Adrenal gland (tissue), 9 donors: ENCODE measurements at regions not wholly inside any gene's neighbourhood (a gene's known extent, or its start where the extent isn't known, plus 50 kb on each side); places are given as distances from the start of the nearest gene placed in this dataset.

Experiments
- DNase-seq, 7 donors: peaks; one replicate each; pipeline ENCODE4 v3.0.0-alpha.2; 2019 to 2020
- H3K27ac ChIP-seq, 5 donors: fragments of 200-600 bp; sonication (generic) in 4 of 5; 1 replicate in 3 of 5; 2 replicates in 2 of 5; pipeline versions ENCODE4 v1.5.1 to v1.8.0; 2016 to 2020; ENCODE audit warnings: mild to moderate bottlenecking in 1 of 5
- H3K27me3 ChIP-seq: fragments of 200-600 bp; 2 replicates; pipeline ENCODE4 v1.8.0; 2021
- H3K36me3 ChIP-seq, 2 donors: fragments of 200-600 bp; replicated peaks in 1 of 2; 1 replicate in 1 of 2; 2 replicates in 1 of 2; pipeline versions ENCODE4 v1.5.1 to v1.8.0; 2018 to 2022
- H3K4me1 ChIP-seq, 2 donors: fragments of 200-600 bp; replicated peaks in 1 of 2; 1 replicate in 1 of 2; 2 replicates in 1 of 2; pipeline versions ENCODE4 v1.5.1 to v1.8.0; 2018 to 2021
- H3K4me3 ChIP-seq, 4 donors: fragments of 200-600 bp; sonication (generic) in 3 of 4; one replicate each; pipeline ENCODE4 v1.5.1; 2016 to 2018
- H3K9me3 ChIP-seq, 3 donors: fragments of 200-600 bp; sonication (generic) in 1 of 3; replicated peaks in 1 of 3; 1 replicate in 2 of 3; 2 replicates in 1 of 3; pipeline versions ENCODE4 v1.5.1 to v1.8.0; 2016 to 2021
- POLR2A ChIP-seq, 2 donors: fragments of 450-650 bp; IDR thresholded peaks; one replicate each; pipeline ENCODE4 v1.6.1; 2017; ENCODE audit warnings: antibody characterized with exemption in 2 of 2, mild to moderate bottlenecking in 2 of 2, moderate library complexity in 1 of 2
- WGBS, 4 donors: extraction: QIAGEN DNeasy Blood & Tissue Kit in 2 of 4; methylation state at CpG; one replicate each; pipeline versions ENCODE4 v1.1.5 to v1.1.7; 2013 to 2017; 5-methylcytosine and 5-hydroxymethylcytosine counted together
- intact Hi-C, 2 donors: fragments of 100-400 bp; cut with DNase I; formaldehyde crosslinking; loops; one replicate each; pipeline versions ENCODE4 v1.14.1 to v1.15.0; 2022 to 2023
- TF ChIP-seq, protein P1 (sequence below), 6 experiments: fragments of 450-650 bp in 4 of 6; fragments of 200-600 bp in 2 of 6; sonication (generic) in 1 of 6; IDR thresholded peaks; 1 replicate in 5 of 6; 2 replicates in 1 of 6; pipeline versions ENCODE4 v1.5.1 to v1.8.0; 2016 to 2021; ENCODE audit warnings: antibody characterized with exemption in 6 of 6, mild to moderate bottlenecking in 2 of 6, moderate library complexity in 1 of 6
- donor health status: healthy with polysubstance abuse.
- donor health status: Bipolar disorder and iron deficiency.
- donor health status: DM: yes; HTN: yes; CAD: no.
- donor health status: DM: no; HTN: no; CAD: no.
- donor health status: DM: no; HTN: no; CAD: no.

DNA sequence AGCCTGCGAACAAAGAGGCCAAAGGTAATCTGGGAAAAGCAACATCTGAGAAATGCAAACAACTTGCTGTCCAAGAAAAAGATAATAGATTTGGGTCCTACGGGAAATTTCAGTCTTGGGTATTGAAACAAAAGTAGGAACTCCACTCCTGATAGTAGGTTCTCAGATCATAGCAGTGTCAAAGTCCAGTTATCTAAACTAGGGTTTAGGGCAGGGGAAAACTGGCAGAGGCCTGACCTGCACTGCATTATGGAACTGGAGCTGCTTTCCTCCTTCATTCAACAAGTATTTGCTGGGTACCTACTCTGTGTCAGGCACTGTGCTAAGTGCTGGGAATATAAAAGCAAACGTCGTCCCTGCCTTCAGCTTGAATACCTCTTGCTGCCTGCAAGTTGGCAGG is 60.7 kb upstream of the NGF start:
- no peaks in the 10 kb centered on the region for H3K4me1 ChIP-seq
- WGBS, 4 donors, result 80 to 89% (median 86%) methylated on average over 4 of the region's 4 CpGs
- TF ChIP-seq, protein P1, sequence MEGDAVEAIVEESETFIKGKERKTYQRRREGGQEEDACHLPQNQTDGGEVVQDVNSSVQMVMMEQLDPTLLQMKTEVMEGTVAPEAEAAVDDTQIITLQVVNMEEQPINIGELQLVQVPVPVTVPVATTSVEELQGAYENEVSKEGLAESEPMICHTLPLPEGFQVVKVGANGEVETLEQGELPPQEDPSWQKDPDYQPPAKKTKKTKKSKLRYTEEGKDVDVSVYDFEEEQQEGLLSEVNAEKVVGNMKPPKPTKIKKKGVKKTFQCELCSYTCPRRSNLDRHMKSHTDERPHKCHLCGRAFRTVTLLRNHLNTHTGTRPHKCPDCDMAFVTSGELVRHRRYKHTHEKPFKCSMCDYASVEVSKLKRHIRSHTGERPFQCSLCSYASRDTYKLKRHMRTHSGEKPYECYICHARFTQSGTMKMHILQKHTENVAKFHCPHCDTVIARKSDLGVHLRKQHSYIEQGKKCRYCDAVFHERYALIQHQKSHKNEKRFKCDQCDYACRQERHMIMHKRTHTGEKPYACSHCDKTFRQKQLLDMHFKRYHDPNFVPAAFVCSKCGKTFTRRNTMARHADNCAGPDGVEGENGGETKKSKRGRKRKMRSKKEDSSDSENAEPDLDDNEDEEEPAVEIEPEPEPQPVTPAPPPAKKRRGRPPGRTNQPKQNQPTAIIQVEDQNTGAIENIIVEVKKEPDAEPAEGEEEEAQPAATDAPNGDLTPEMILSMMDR (IDR thresholded peaks at IDR 0.05), result no peak
- no peak for TF ChIP-seq POLR2A (IDR thresholded peaks at IDR 0.05)
- no peak overlapping the region for H3K4me3 ChIP-seq
- H3K27ac ChIP-seq, result no peak overlapping the region
- H3K36me3 ChIP-seq, result no peaks in the 10 kb centered on the region
- intact Hi-C loops, result no loop called here
- no peak for DNase-seq
- H3K27me3 ChIP-seq, result no peaks in the 10 kb centered on the region
- H3K9me3 ChIP-seq, result no peaks in the 10 kb centered on the region
